ENCODE measurements at regions not wholly inside any gene's neighbourhood (a gene's known extent, or its start where the extent isn't known, plus 50 kb on each side); places are given as distances from the start of the nearest gene placed in this dataset.

GRCh38 chr2:242011516-242011915, 142.0 kb downstream of the RTP5 start:
- WGBS (ENCODE audit: extremely low coverage, insufficient coverage, insufficient read length): no CpG with 5 or more reads among the region's 12 CpGs
- Histone ChIP-seq H3K23ac (ENCODE audit: low read length) (no peak overlapping the region), H3K27ac (ENCODE audit: low read depth, low read length) (no peak overlapping the region), H3K4me1 (ENCODE audit: control insufficient read depth in 1 of 2, insufficient read depth in 2 of 2, low read length in 2 of 2) (no peaks in the 10 kb centered on the region), H3K4me2 (ENCODE audit: low read length) (no peak overlapping the region), H2BK5ac (ENCODE audit: low read depth, low read length, poor library complexity) (no peak overlapping the region), H3K79me1 (ENCODE audit: low read length) (no peaks in the 10 kb centered on the region), H3K79me2 (ENCODE audit: control insufficient read depth, insufficient read depth, low read length, poor library complexity) (no peaks in the 10 kb centered on the region), H2AK5ac (ENCODE audit: low read length) (no peak overlapping the region), H3K27me3 (ENCODE audit: insufficient read depth, low read length) (no peaks in the 10 kb centered on the region), H3K36me3 (ENCODE audit: control insufficient read depth in 1 of 2, insufficient read depth in 2 of 2, low read length in 2 of 2) (no peaks in the 10 kb centered on the region), H4K12ac (ENCODE audit: low read depth, low read length) (no peak overlapping the region), H3K14ac (ENCODE audit: low read length) (no peak overlapping the region), H3K4ac (ENCODE audit: low read depth, low read length) (no peak overlapping the region), H2AFZ (ENCODE audit: insufficient read depth, low read length, poor library complexity) (no peak overlapping the region), H3K4me3 (ENCODE audit: low read depth, low read length) (no peak overlapping the region), H2BK12ac (ENCODE audit: low read length) (no peak overlapping the region), H3K18ac (ENCODE audit: low read length) (no peak overlapping the region), H2BK120ac (ENCODE audit: insufficient read depth, low read length, poor library complexity) (no peak overlapping the region), H4K8ac (ENCODE audit: low read depth, low read length) (no peak overlapping the region), H4K91ac (ENCODE audit: low read depth, low read length) (no peak overlapping the region), H3K9me3 (ENCODE audit: insufficient read depth, low read depth, low read length) (peaks cover 5% of the 10 kb centered on the region), H3K9ac (ENCODE audit: low read length) (no peak overlapping the region)
- no peak for DNase-seq

- H3K79me2 ChIP-seq (ENCODE audit: control insufficient read depth, insufficient read depth, low read length, poor library complexity): no peaks in the 10 kb centered on the region
- no peak overlapping the region for H2BK5ac ChIP-seq (ENCODE audit: low read depth, low read length, poor library complexity)
- H3K79me1 ChIP-seq (ENCODE audit: low read length): no peaks in the 10 kb centered on the region
- H4K12ac ChIP-seq (ENCODE audit: low read depth, low read length): no peak overlapping the region
- DNase-seq: peak; percentile 14
- no peak overlapping the region for H3K4me2 ChIP-seq (ENCODE audit: low read length)
- no peaks in the 10 kb centered on the region for H3K27me3 ChIP-seq (ENCODE audit: insufficient read depth, low read length)
- peaks cover 7% of the 10 kb centered on the region for H3K9me3 ChIP-seq (ENCODE audit: insufficient read depth, low read depth, low read length)
- H3K14ac ChIP-seq (ENCODE audit: low read length): no peak overlapping the region
- no peak overlapping the region for H3K18ac ChIP-seq (ENCODE audit: low read length)
- H3K27ac ChIP-seq (ENCODE audit: low read depth, low read length): no peak overlapping the region
- no peak overlapping the region for H3K4ac ChIP-seq (ENCODE audit: low read depth, low read length)
- H3K4me3 ChIP-seq (ENCODE audit: low read depth, low read length): no peak overlapping the region
- no CpG with 5 or more reads among the region's 40 CpGs for WGBS (ENCODE audit: extremely low coverage, insufficient coverage, insufficient read length)
- H3K4me1 ChIP-seq (ENCODE audit: control insufficient read depth in 1 of 2, insufficient read depth in 2 of 2, low read length in 2 of 2): no peaks in the 10 kb centered on the region
- H2AFZ ChIP-seq (ENCODE audit: insufficient read depth, low read length, poor library complexity): no peak overlapping the region
- no peak overlapping the region for H2BK12ac ChIP-seq (ENCODE audit: low read length)
- no peak overlapping the region for H3K23ac ChIP-seq (ENCODE audit: low read length)
- H3K36me3 ChIP-seq (ENCODE audit: control insufficient read depth in 1 of 2, insufficient read depth in 2 of 2, low read length in 2 of 2): no peaks in the 10 kb centered on the region
- H4K91ac ChIP-seq (ENCODE audit: low read depth, low read length): no peak overlapping the region
- no peak overlapping the region for H3K9ac ChIP-seq (ENCODE audit: low read length)
- H2AK5ac ChIP-seq (ENCODE audit: low read length): no peak overlapping the region
- H4K8ac ChIP-seq (ENCODE audit: low read depth, low read length): no peak overlapping the region
- H2BK120ac ChIP-seq (ENCODE audit: insufficient read depth, low read length, poor library complexity): no peak overlapping the region
These were observed 142.6 kb downstream of the RTP5 start for GRCh38 chr2:242011991-242012764.

- H3K4me3 ChIP-seq (ENCODE audit: low read depth, low read length): no peak overlapping the region
- no peak overlapping the region for H3K23ac ChIP-seq (ENCODE audit: low read length)
- H3K79me1 ChIP-seq (ENCODE audit: low read length): no peaks in the 10 kb centered on the region
- no peak overlapping the region for H2AK5ac ChIP-seq (ENCODE audit: low read length)
- H3K27ac ChIP-seq (ENCODE audit: low read depth, low read length): no peak overlapping the region
- H2BK5ac ChIP-seq (ENCODE audit: low read depth, low read length, poor library complexity): no peak overlapping the region
- no peak overlapping the region for H4K8ac ChIP-seq (ENCODE audit: low read depth, low read length)
- H4K91ac ChIP-seq (ENCODE audit: low read depth, low read length): no peak overlapping the region
- H3K14ac ChIP-seq (ENCODE audit: low read length): no peak overlapping the region
- H2BK120ac ChIP-seq (ENCODE audit: insufficient read depth, low read length, poor library complexity): no peak overlapping the region
- no peaks in the 10 kb centered on the region for H3K4me1 ChIP-seq (ENCODE audit: control insufficient read depth in 1 of 2, insufficient read depth in 2 of 2, low read length in 2 of 2)
- H3K9ac ChIP-seq (ENCODE audit: low read length): no peak overlapping the region
- H3K79me2 ChIP-seq (ENCODE audit: control insufficient read depth, insufficient read depth, low read length, poor library complexity): no peaks in the 10 kb centered on the region
- no peak overlapping the region for H3K4ac ChIP-seq (ENCODE audit: low read depth, low read length)
- no peak overlapping the region for H2BK12ac ChIP-seq (ENCODE audit: low read length)
- no peaks in the 10 kb centered on the region for H3K36me3 ChIP-seq (ENCODE audit: control insufficient read depth in 1 of 2, insufficient read depth in 2 of 2, low read length in 2 of 2)
- WGBS (ENCODE audit: extremely low coverage, insufficient coverage, insufficient read length): no CpG with 5 or more reads among the region's 44 CpGs
- no peak overlapping the region for H3K18ac ChIP-seq (ENCODE audit: low read length)
- DNase-seq: no peak
- H4K12ac ChIP-seq (ENCODE audit: low read depth, low read length): no peak overlapping the region
- H2AFZ ChIP-seq (ENCODE audit: insufficient read depth, low read length, poor library complexity): no peak overlapping the region
- H3K4me2 ChIP-seq (ENCODE audit: low read length): no peak overlapping the region
- H3K9me3 ChIP-seq (ENCODE audit: insufficient read depth, low read depth, low read length): peaks cover 7% of the 10 kb centered on the region
- H3K27me3 ChIP-seq (ENCODE audit: insufficient read depth, low read length): no peaks in the 10 kb centered on the region
These were observed 143.6 kb downstream of the RTP5 start for GRCh38 chr2:242012956-242013764.

- H2BK120ac ChIP-seq (ENCODE audit: insufficient read depth, low read length, poor library complexity): no peak overlapping the region
- WGBS (ENCODE audit: extremely low coverage, insufficient coverage, insufficient read length): no CpG with 5 or more reads among the region's 9 CpGs
- H2AFZ ChIP-seq (ENCODE audit: insufficient read depth, low read length, poor library complexity): no peak overlapping the region
- no peaks in the 10 kb centered on the region for H3K79me1 ChIP-seq (ENCODE audit: low read length)
- H3K14ac ChIP-seq (ENCODE audit: low read length): no peak overlapping the region
- no peak overlapping the region for H3K18ac ChIP-seq (ENCODE audit: low read length)
- H2BK5ac ChIP-seq (ENCODE audit: low read depth, low read length, poor library complexity): no peak overlapping the region
- no peak overlapping the region for H4K91ac ChIP-seq (ENCODE audit: low read depth, low read length)
- H2AK5ac ChIP-seq (ENCODE audit: low read length): no peak overlapping the region
- no peak overlapping the region for H2BK12ac ChIP-seq (ENCODE audit: low read length)
- no peak overlapping the region for H4K8ac ChIP-seq (ENCODE audit: low read depth, low read length)
- no peaks in the 10 kb centered on the region for H3K36me3 ChIP-seq (ENCODE audit: control insufficient read depth in 1 of 2, insufficient read depth in 2 of 2, low read length in 2 of 2)
- H4K12ac ChIP-seq (ENCODE audit: low read depth, low read length): no peak overlapping the region
- H3K4me2 ChIP-seq (ENCODE audit: low read length): no peak overlapping the region
- H3K9me3 ChIP-seq (ENCODE audit: insufficient read depth, low read depth, low read length): peaks cover 7% of the 10 kb centered on the region
- H3K27me3 ChIP-seq (ENCODE audit: insufficient read depth, low read length): no peaks in the 10 kb centered on the region
- no peaks in the 10 kb centered on the region for H3K79me2 ChIP-seq (ENCODE audit: control insufficient read depth, insufficient read depth, low read length, poor library complexity)
- H3K4ac ChIP-seq (ENCODE audit: low read depth, low read length): no peak overlapping the region
- H3K23ac ChIP-seq (ENCODE audit: low read length): no peak overlapping the region
- no peak for DNase-seq
- H3K9ac ChIP-seq (ENCODE audit: low read length): no peak overlapping the region
- no peaks in the 10 kb centered on the region for H3K4me1 ChIP-seq (ENCODE audit: control insufficient read depth in 1 of 2, insufficient read depth in 2 of 2, low read length in 2 of 2)
- H3K4me3 ChIP-seq (ENCODE audit: low read depth, low read length): no peak overlapping the region
- no peak overlapping the region for H3K27ac ChIP-seq (ENCODE audit: low read depth, low read length)
These were observed 144.2 kb downstream of the RTP5 start for GRCh38 chr2:242013771-242014170.

Measured in trophoblast cell (in vitro differentiated cells and primary cell).